Smooth muscle cell (in vitro differentiated cells): ENCODE measurements at regions not wholly inside any gene's neighbourhood (a gene's known extent, or its start where the extent isn't known, plus 50 kb on each side); places are given as distances from the start of the nearest gene placed in this dataset.

Experiments
- DNase-seq: peaks from one replicate; lab custom pipeline; 2025; ENCODE audit not compliant: unreplicated experiment; lab: John Stamatoyannopoulos, UW
- H2AFZ ChIP-seq: fragments of 200-600 bp; sonication (generic); 2 replicates; pipeline ENCODE4 v1.6.0; 2016; ENCODE audit warnings: antibody characterized with exemption, low read depth, mild to moderate bottlenecking
- H3F3A ChIP-seq: fragments of 200-600 bp; sonication (generic); 2 replicates; pipeline ENCODE4 v1.6.0; 2017; ENCODE audit warnings: antibody characterized with exemption, low read depth
- H3K27ac ChIP-seq: fragments of 200-600 bp; sonication (generic); 2 replicates; pipeline ENCODE4 v1.5.1; 2016; ENCODE audit warnings: low read depth, mild to moderate bottlenecking
- H3K27me3 ChIP-seq: fragments of 200-600 bp; sonication (generic); 2 replicates; pipeline ENCODE4 v1.6.1; 2016; ENCODE audit warnings: low read depth, mild to moderate bottlenecking
- H3K36me3 ChIP-seq: fragments of 200-600 bp; sonication (generic); 2 replicates; pipeline ENCODE4 v1.5.1; 2016; ENCODE audit warnings: low read depth
- H3K4me1 ChIP-seq: fragments of 200-600 bp; sonication (generic); 2 replicates; pipeline ENCODE4 v1.5.1; 2016; ENCODE audit warnings: low read depth
- H3K4me2 ChIP-seq: fragments of 200-600 bp; sonication (generic); 2 replicates; pipeline ENCODE4 v1.6.0; 2016; ENCODE audit warnings: mild to moderate bottlenecking
- H3K4me3 ChIP-seq: fragments of 200-600 bp; sonication (generic); 2 replicates; pipeline ENCODE4 v1.5.1; 2016; ENCODE audit warnings: mild to moderate bottlenecking
- H3K79me2 ChIP-seq: fragments of 200-600 bp; sonication (generic); 2 replicates; pipeline ENCODE4 v1.6.0; 2016; ENCODE audit warnings: low read depth, mild to moderate bottlenecking
- H3K9ac ChIP-seq: fragments of 200-600 bp; sonication (generic); 2 replicates; pipeline ENCODE4 v1.6.0; 2016; ENCODE audit warnings: low read depth
- H3K9me3 ChIP-seq: fragments of 200-600 bp; sonication (generic); replicated peaks from 2 replicates; pipeline ENCODE4 v1.5.1; 2016; ENCODE audit warnings: low read depth
- H4K20me1 ChIP-seq: fragments of 200-600 bp; sonication (generic); 2 replicates; pipeline ENCODE4 v1.6.0; 2016; ENCODE audit warnings: low read depth
- CTCF ChIP-seq: fragments of 200-600 bp; sonication (generic); IDR thresholded peaks from 2 replicates; pipeline ENCODE4 v1.5.1; 2017; ENCODE audit warnings: borderline replicate concordance, mild to moderate bottlenecking, antibody characterized with exemption; ENCODE audit not compliant: insufficient read depth, poor library complexity, severe bottlenecking
- WGBS: methylation state at CpG from one replicate; pipeline ENCODE4 v1.1.7; 2016; ENCODE audit warnings: low lambda C conversion rate; 5-methylcytosine and 5-hydroxymethylcytosine counted together

DNA sequence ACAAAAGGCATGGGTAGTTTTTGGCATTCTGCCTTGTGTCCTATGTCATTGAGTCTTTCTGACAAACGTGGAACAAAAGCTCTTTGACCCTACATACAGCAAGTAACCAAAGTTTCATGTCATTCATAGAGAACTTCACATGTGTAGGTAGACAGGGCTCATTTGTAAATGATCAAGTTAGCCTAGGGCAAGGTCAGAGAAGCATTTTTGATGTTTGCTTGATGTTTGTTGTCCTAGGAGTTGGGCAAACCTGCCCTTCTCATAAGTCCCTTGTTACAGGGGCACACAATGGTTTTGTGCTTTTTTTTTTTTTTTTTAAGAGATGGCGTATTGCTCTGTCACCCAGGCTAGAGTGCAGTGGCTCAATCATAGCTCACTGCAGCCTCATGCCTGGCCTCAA, 83.3 kb upstream of the FAM136A start:
- Histone ChIP-seq H3K79me2 (no peaks in the 10 kb centered on the region), H3K4me1 (no peaks in the 10 kb centered on the region), H3K9ac (no peak overlapping the region), H4K20me1 (no peaks in the 10 kb centered on the region), H2AFZ (no peak overlapping the region), H3K4me2 (no peak overlapping the region), H3K27ac (no peak overlapping the region), H3K4me3 (no peak overlapping the region), H3F3A (no peaks in the 10 kb centered on the region), H3K27me3 (no peaks in the 10 kb centered on the region), H3K9me3 (no peaks in the 10 kb centered on the region), H3K36me3 (no peaks in the 10 kb centered on the region)
- TF ChIP-seq CTCF = no peak
- DNase-seq = no peak
- 75% methylated on average over 2 of the region's 2 CpGs for WGBS

- no peaks in the 10 kb centered on the region for H3K36me3 ChIP-seq
- H3K79me2 ChIP-seq = no peaks in the 10 kb centered on the region
- H3K4me3 ChIP-seq = no peak overlapping the region
- no peak overlapping the region for H3K9ac ChIP-seq
- peak overlapping the region; percentile 60 for H3K27ac ChIP-seq
- H3K27me3 ChIP-seq = peaks cover 4% of the 10 kb centered on the region
- H4K20me1 ChIP-seq = no peaks in the 10 kb centered on the region
- H3K4me1 ChIP-seq = peaks cover 3% of the 10 kb centered on the region
- no peak for TF ChIP-seq CTCF
- no peaks in the 10 kb centered on the region for H3K9me3 ChIP-seq
- peak overlapping the region; percentile 18 for H2AFZ ChIP-seq
- WGBS = 35% methylated on average over 6 of the region's 6 CpGs
- no peak for DNase-seq
- H3F3A ChIP-seq = no peaks in the 10 kb centered on the region
- peak overlapping the region; percentile 65 for H3K4me2 ChIP-seq
Measured at GRCh38 chr2:70381821-70382220, 80.0 kb upstream of the FAM136A start.

GRCh38 chr2:70381235-70381634, 79.4 kb upstream of the FAM136A start:
- peaks cover 3% of the 10 kb centered on the region for H3K4me1 ChIP-seq
- H3K79me2 ChIP-seq = no peaks in the 10 kb centered on the region
- no peaks in the 10 kb centered on the region for H3K36me3 ChIP-seq
- no peaks in the 10 kb centered on the region for H3K9me3 ChIP-seq
- no peak overlapping the region for H3K9ac ChIP-seq
- H3K27ac ChIP-seq = peak overlapping the region; percentile 60
- WGBS = 71% methylated on average over 1 of the region's 1 CpG
- H2AFZ ChIP-seq = peak overlapping the region; percentile 18
- no peak for DNase-seq
- H3K27me3 ChIP-seq = peaks cover 4% of the 10 kb centered on the region
- H4K20me1 ChIP-seq = no peaks in the 10 kb centered on the region
- no peaks in the 10 kb centered on the region for H3F3A ChIP-seq
- peak overlapping the region; percentile 65 for H3K4me2 ChIP-seq
- H3K4me3 ChIP-seq = no peak overlapping the region
- no peak for TF ChIP-seq CTCF

- Histone ChIP-seq H3F3A (no peaks in the 10 kb centered on the region), H3K79me2 (no peaks in the 10 kb centered on the region), H3K9me3 (no peaks in the 10 kb centered on the region), H3K9ac (no peak overlapping the region), H3K4me1 (peaks cover 3% of the 10 kb centered on the region), H3K27ac (no peak overlapping the region), H3K4me3 (no peak overlapping the region), H3K36me3 (no peaks in the 10 kb centered on the region), H4K20me1 (no peaks in the 10 kb centered on the region), H2AFZ (no peak overlapping the region), H3K27me3 (peaks cover 4% of the 10 kb centered on the region), H3K4me2 (no peak overlapping the region)
- 75% methylated on average over 4 of the region's 4 CpGs for WGBS
- no peak for DNase-seq
- no peak for TF ChIP-seq CTCF
Measured at GRCh38 chr2:70380621-70381020, 78.8 kb upstream of the FAM136A start.
